ENCODE measurements at regions not wholly inside any gene's neighbourhood (a gene's known extent, or its start where the extent isn't known, plus 50 kb on each side); places are given as distances from the start of the nearest gene placed in this dataset.

DNA sequence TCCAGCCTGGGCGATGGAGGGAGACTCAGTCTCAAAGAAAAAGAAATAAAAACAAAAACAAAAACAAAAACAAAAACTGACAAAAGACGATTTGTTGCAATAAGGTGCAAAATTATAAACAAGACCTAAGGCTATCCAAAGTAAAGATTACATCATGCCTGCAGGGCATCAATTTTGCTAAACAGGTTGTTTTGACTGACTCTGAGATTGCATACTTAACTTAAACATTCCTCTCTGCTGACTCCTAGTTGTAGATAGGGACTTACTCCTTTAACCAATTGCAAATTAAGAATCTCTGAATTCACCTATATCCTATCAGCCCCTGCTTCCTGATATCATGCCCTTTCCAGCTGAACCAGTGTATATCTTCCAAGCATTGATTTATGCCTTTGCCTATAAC, 2687.3 kb downstream of the PCDH7 start (continued):
- TF ChIP-seq, protein P1, sequence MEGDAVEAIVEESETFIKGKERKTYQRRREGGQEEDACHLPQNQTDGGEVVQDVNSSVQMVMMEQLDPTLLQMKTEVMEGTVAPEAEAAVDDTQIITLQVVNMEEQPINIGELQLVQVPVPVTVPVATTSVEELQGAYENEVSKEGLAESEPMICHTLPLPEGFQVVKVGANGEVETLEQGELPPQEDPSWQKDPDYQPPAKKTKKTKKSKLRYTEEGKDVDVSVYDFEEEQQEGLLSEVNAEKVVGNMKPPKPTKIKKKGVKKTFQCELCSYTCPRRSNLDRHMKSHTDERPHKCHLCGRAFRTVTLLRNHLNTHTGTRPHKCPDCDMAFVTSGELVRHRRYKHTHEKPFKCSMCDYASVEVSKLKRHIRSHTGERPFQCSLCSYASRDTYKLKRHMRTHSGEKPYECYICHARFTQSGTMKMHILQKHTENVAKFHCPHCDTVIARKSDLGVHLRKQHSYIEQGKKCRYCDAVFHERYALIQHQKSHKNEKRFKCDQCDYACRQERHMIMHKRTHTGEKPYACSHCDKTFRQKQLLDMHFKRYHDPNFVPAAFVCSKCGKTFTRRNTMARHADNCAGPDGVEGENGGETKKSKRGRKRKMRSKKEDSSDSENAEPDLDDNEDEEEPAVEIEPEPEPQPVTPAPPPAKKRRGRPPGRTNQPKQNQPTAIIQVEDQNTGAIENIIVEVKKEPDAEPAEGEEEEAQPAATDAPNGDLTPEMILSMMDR (IDR thresholded peaks at IDR 0.05), result no peak

DNA sequence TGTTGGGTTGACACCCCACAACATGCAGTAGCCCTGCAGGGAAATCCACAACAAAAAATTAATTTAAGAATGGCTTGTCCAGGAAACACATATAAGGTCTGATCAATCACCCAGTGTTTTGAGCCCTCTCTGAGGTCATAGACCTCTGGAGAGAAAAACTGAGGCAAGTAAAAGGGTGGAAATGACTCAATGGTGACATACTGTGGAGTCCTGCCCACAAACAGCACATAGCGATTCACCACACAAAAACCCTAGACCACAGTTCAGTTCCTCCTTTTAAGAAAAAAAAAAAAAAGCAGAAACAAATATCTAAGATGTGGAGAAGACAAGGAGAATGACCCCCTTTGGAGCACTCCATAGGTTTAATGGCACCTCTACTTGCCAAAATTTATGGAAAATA, 2691.0 kb downstream of the PCDH7 start:
- FAIRE-seq, result no peak
- WGBS (ENCODE audit: missing lambda C conversion rate), result 36% methylated on average over 1 of the region's 1 CpG
- DNase-seq (ENCODE audit: low read depth in 1 of 2, low spot score in 1 of 2), result no peak

DNA sequence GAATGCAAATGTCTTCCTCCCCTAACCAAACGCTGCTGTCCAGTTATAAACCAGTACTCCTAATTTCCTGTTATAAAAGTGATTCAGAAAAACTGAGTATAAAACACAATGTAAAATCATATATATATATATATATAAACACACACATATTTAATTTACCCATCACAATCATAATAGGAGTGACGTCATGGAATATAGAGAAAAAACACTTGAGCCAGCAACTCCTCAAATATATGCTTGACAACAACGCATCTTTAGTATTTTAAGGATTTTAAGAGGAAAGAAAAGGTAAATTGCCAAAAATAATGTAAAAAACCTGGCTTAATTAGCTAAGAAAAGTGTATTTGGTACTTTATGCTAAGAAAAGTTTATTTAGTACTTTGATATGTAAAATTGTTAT, 2701.7 kb downstream of the PCDH7 start:
- no peaks in the 10 kb centered on the region for H3K4me1 ChIP-seq
- 48% methylated on average over 3 of the region's 3 CpGs for WGBS (ENCODE audit: missing lambda C conversion rate)
- DNase-seq (ENCODE audit: low read depth in 1 of 2, low spot score in 1 of 2) (no peak), ATAC-seq (no peak), FAIRE-seq (no peak)
- ChIA-PET CTCF (no interaction called here), POLR2A (interaction anchor here (0.6 kb wide), 1 partner anchor 1277 kb away, joined by 3 read pairs; no protein-coding TSS in a partner anchor)
- H3K27ac ChIP-seq, result no peak overlapping the region
- TF ChIP-seq SREBF2 (IDR thresholded peaks at IDR 0.05) (no peak), TP53 (CRISPR knock-in tag; IDR thresholded peaks at IDR 0.05) (no peak), KDM5A (IDR thresholded peaks at IDR 0.05) (no peak), SMC3 (IDR thresholded peaks at IDR 0.05) (no peak), ESRRA (IDR thresholded peaks at IDR 0.05; ENCODE audit: borderline replicate concordance, low read length) (no peak), JUNB (IDR thresholded peaks at IDR 0.05) (no peak), POLR2AphosphoS2 (conservative IDR thresholded peaks at IDR 0.05; ENCODE audit: low read length) (no peak), EHMT2 (IDR thresholded peaks at IDR 0.05; ENCODE audit: low read depth) (no peak), RARB (CRISPR knock-in tag; IDR thresholded peaks at IDR 0.05) (no peak), FOSB (CRISPR knock-in tag; IDR thresholded peaks at IDR 0.05) (no peak), HOXB13 (CRISPR knock-in tag; IDR thresholded peaks at IDR 0.05; ENCODE audit: low read depth) (no peak), NPAS2 (CRISPR knock-in tag; IDR thresholded peaks at IDR 0.05; ENCODE audit: borderline replicate concordance) (no peak), RCOR1 (IDR thresholded peaks at IDR 0.05; ENCODE audit: low read depth, low read length) (no peak), HOXB5 (CRISPR knock-in tag; IDR thresholded peaks at IDR 0.05) (no peak), POLR2A (IDR thresholded peaks at IDR 0.05; ENCODE audit: low read length) (no peak)
- TF ChIP-seq, protein P2, sequence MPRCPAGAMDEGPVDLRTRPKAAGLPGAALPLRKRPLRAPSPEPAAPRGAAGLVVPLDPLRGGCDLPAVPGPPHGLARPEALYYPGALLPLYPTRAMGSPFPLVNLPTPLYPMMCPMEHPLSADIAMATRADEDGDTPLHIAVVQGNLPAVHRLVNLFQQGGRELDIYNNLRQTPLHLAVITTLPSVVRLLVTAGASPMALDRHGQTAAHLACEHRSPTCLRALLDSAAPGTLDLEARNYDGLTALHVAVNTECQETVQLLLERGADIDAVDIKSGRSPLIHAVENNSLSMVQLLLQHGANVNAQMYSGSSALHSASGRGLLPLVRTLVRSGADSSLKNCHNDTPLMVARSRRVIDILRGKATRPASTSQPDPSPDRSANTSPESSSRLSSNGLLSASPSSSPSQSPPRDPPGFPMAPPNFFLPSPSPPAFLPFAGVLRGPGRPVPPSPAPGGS (IDR thresholded peaks at IDR 0.05), result no peak
- TF ChIP-seq, protein P3, sequence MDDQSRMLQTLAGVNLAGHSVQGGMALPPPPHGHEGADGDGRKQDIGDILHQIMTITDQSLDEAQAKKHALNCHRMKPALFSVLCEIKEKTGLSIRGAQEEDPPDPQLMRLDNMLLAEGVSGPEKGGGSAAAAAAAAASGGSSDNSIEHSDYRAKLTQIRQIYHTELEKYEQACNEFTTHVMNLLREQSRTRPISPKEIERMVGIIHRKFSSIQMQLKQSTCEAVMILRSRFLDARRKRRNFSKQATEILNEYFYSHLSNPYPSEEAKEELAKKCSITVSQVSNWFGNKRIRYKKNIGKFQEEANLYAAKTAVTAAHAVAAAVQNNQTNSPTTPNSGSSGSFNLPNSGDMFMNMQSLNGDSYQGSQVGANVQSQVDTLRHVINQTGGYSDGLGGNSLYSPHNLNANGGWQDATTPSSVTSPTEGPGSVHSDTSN (IDR thresholded peaks at IDR 0.05), result no peak
- TF ChIP-seq, protein P4, sequence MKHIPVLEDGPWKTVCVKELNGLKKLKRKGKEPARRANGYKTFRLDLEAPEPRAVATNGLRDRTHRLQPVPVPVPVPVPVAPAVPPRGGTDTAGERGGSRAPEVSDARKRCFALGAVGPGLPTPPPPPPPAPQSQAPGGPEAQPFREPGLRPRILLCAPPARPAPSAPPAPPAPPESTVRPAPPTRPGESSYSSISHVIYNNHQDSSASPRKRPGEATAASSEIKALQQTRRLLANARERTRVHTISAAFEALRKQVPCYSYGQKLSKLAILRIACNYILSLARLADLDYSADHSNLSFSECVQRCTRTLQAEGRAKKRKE (CRISPR knock-in tag; IDR thresholded peaks at IDR 0.05; ENCODE audit: low read depth), result no peak
- TF ChIP-seq, protein P1 (IDR thresholded peaks at IDR 0.05), result no peak
- TF ChIP-seq, protein P5, sequence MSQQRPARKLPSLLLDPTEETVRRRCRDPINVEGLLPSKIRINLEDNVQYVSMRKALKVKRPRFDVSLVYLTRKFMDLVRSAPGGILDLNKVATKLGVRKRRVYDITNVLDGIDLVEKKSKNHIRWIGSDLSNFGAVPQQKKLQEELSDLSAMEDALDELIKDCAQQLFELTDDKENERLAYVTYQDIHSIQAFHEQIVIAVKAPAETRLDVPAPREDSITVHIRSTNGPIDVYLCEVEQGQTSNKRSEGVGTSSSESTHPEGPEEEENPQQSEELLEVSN (IDR thresholded peaks at IDR 0.05; ENCODE audit: borderline replicate concordance, low read depth), result no peak
- H3K9me3 ChIP-seq, result no peaks in the 10 kb centered on the region
- H3K4me3 ChIP-seq, result no peak overlapping the region
- no peak overlapping the region for H3K4me2 ChIP-seq

More for the DNA sequence above, 2691.0 kb downstream of the PCDH7 start:
- no peak overlapping the region for H3K4me2 ChIP-seq
- H3K9me3 ChIP-seq, result no peaks in the 10 kb centered on the region
- H3K4me3 ChIP-seq, result no peak overlapping the region
- ChIA-PET POLR2A (no interaction called here), CTCF (interaction anchor here (0.6 kb wide), 1 partner anchor 13 kb away, joined by 3 read pairs; no protein-coding TSS in a partner anchor)
- no peaks in the 10 kb centered on the region for H3K4me1 ChIP-seq
- no peak overlapping the region for H3K27ac ChIP-seq
- no peak for TF ChIP-seq RNF2 (IDR thresholded peaks at IDR 0.05; ENCODE audit: borderline replicate concordance, low read depth)
- no peak for TF ChIP-seq MAFK (IDR thresholded peaks at IDR 0.05; ENCODE audit: partially characterized antibody)
- TF ChIP-seq ESRRA (IDR thresholded peaks at IDR 0.05; ENCODE audit: borderline replicate concordance, low read length), result no peak
- no peak for ATAC-seq
